ENCODE measurements at regions not wholly inside any gene's neighbourhood (a gene's known extent, or its start where the extent isn't known, plus 50 kb on each side); places are given as distances from the start of the nearest gene placed in this dataset.
"Not testable (repeated sequence)": the region's sequence is repeated elsewhere in the genome, so short reads cannot be mapped to it uniquely, and the experiment has no call there.

DNA sequence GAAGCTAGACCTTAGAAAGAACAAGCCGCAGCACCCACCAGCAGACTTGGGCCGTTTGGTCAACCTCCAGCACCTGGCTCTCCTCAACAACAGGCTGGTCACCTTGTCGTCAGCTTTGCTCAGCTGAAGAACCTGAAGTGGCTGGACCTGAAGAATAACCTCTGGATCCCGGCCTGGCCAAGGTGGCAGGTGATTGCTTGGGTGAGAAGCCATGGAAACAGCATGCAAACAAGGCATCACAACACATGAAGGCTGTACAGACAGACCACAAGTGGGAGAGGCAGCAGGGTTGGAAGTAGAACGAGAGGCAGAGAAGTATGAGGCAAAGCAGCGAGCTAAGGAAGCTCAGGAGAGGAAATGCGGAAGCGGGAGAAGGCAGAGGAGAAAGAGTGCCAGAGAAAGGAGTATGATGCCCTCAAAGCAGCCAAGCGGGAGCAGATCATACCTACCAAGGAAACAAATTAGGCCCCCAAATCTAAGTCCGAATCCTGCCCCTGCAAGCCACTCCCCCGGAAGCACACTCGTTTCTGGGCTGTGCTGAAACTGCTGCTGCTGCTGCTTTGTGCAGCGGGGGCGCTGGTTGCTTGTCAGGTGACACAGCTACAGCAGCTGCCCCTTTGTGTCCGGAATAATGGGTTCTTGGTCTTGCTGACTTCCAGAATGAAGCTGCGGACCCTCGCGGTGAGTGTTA is 121.6 kb upstream of the LGSN start:
- DNase-seq = no peak

DNA sequence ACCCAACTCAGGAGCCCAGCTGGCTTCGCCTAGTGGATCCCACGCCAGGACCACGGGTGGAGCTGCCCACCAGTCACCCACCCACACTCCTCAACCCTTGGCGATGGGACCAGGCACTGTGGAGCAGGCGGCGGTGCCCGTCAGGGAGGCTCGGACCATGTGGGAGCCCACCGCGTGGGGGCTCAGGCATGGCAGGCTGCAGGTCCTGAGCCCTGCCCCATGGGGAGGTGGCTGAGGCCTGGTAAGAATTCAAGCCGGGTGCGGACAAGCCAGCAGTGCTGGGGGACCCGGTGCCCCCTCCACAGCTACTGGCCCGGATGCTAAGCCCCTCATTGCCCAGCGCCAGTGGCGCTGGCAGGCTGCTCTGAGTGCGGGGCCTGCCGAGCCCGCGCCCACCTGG is 123.1 kb upstream of the LGSN start:
- DNase-seq = no peak

DNA sequence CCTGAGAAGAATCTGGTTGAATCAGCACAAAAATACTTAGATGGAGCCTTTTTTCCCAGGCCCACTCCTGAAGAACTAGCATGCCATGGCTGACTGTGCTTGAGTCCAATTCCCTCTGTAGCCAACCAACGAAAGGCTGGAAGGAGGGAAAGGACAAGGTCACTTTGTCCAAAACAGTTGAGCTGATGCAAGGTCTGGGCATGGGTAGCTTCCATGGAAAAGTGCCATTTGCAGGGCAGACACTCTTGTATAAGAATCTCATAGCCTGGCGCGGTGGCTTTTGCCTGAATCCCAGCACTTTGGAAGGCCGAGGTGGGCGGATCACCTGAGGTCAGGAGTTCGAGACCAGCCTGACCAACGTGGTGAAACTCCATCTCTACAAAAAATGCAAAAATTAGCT is 125.0 kb upstream of the LGSN start:
- DNase-seq = no peak

DNA sequence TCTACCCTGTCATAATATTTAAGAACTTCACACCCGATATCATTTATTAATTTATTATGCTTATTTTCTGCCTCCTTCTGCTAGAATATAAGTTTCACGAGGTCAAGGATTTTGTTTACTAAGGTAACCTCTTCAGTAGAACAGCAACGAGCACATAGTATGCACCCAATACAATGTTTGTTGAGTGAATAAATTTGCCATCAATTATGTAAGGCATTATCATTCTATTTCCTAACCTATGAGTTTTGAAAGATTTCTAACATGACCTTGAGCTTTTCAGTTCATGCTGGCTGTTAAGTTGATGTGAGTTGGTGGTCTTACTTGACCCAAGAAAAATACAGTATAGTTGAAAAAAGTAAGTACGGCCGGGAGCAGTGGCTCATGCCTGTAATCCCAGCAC is 125.9 kb upstream of the LOC128125822 start:
- DNase-seq = no peak

DNA sequence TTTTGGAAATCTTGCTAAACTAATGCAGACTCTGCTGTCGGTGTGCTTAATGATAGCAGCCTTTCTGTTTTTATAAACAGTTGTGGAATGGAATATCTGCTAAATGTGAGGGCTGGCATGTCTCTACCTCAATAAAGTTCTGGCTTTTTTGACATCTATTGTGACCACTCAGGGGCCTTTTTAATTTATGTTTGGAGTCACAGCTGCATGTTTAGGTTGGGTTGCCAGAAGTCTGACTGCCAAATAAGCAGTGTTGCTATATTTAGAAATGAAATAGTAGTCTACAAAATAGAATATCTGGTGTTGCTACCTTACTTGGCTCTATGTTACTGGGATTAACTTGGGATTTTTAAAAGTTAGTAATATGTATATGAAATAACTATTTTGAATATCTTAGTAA is 125.1 kb upstream of the LOC128125822 start:
- DNase-seq = no peak

DNA sequence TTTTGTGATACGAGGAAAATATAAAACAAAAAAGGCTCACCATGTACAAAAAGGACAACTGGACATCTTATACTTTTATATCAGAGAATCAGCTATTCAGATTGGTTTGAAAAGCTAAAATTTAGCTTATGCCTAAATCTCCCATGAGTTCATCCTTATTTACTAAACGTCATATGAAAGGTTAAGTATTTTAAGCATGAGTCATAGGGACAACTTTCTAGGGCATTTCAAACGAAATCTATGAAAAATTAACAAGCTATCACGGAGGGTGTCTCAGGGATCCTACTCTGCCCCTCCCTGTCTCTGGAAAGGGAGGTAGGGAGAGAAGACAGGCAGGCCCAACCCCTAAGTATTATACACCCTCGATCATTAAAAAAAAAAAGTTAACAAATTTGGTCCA is 124.1 kb upstream of the LOC128125822 start:
- DNase-seq = no peak

DNA sequence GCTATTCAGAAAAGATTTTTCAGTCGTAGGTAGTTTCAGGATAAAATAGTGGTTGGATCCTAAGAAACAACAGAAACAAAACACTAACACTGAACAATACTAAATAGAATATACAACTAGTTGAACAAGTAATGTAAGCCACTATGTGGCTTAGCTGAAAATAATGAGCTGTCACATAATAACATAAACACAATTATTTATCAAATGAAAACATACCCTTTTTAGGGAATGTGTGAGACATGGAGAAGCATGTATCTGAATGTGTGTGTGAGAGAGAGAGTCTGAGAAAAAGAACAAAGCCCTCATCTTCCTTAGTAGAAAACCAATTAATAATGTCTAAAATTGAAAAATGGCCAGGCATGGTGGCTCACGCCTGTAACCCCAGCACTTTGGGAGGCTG is 122.6 kb upstream of the LOC128125822 start:
- no peak for DNase-seq

DNA sequence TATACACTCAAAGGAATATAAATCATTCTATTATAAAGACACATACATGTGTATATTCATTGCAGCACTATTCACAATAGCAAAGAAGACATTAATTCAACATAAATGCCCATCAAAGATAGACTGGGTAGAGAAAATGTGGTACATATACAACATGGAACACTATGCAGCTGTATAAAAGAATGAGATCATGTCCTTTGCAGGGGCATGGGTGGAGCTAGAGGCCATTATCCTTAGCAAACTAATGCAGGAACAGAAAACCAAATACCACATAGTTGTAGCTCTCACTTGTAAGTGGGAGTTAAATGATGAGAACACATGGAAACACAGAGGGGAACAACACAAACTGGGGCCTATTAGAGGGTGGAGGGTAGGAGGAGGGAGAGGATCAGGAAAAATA is 121.0 kb upstream of the LOC128125822 start:
- no peak for DNase-seq

DNA sequence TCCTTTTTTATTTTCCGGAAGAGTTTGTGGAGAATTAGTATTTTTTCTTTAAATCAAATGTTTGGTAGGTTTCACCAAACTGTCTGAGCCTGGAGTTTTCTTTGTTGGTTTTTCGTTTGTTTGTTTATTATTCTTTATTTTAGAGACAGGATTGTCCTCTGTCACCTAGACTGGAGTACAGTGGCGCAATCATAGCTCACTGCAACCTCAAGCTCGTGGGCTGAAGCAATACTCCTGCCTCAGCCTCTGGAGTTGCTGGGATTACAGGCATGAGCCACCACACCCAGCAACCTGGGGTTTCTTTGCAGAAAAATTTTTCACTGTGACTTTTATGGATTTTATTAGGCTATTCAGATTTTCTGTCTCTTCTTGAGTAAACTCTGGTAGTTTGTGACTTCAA is 120.2 kb upstream of the LOC128125822 start:
- no peak for DNase-seq

DNA sequence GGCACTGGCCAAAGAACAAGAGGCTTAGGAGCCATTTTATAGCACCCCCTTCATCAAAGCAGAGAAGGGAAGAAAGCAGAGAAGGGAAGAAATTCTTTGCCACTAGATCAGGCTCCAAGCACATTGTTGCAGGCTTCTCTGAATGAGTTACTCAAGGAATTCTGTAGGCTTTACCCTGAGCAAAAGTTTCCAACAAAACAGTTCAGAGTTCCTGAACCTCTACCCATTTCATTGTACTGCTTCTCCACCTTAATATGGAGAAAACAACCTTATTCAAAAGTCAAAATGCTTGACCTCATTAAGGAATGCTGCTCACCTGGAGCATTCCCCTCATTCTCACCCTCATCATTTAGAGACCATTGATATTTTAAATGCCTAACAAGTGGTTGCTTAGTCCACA is 115.5 kb upstream of the LOC128125822 start:
- no peak for DNase-seq

DNA sequence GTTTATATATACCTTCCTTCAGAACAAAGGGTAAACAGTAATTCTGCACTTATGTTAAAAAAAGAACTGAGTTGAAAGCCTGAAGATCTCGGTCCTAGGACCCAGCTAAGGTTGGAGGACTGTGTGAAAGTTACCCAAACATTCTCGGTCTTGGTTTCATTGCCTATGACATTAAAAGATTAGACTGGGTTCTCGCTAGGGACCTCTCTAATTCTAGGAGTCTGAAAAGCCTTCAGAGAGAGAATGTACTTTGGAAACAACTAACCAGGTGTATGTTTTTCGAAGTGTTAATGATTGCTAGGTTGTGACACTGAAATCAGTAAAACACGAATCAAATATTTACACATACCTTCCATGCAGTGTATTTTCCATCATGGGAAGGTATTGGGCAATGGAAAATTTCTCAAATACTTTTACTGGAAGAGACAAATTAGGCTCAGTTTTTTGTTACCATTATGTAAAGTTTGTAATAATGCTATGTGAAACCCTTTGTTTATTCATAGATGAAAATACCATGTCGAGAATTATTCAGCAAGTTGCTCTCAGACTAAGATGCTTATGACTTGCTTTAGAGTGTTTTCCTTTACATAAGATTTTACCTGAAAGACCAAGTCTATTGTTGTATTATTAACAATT is 113.7 kb upstream of the LOC128125822 start:
- DNase-seq = no peak

DNA sequence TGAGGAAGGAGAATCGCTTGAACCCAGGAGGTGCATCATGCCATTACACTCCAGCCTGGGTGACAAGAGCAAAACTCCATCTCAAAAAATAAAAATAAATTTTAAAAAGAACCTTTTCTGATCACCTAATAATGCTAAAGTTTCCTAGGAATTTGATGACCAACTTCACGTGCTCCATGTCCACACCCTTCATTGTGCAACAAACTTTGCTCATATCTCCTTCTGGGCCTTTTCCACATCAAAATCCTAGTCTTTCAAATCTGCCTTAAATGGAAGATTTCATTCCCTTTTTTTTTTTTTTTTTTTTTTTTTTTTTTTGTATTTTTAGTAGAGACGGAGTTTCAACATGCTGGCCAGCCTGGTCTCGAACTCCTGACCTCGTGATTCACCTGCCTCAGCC is 112.5 kb upstream of the LOC128125822 start:
- DNase-seq = no peak

DNA sequence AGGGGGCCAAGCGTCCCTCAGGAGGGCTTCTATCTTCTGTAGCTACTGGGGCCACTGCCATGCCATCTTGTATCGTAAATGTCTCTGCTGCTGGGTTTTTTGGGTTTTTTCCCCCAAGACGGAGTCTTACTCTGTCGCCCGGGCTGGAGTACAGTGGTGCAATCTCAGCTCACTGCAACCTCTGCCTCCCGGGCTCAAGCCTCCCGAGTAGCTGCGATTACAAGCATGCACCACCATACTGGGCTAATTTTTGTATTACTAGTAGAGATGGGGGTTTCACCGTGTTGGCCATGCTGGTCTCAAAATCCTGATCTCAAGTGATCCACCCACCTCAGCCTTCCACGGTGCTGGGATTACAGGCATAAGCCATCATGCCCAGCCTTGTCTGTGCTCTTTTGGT is 111.3 kb upstream of the LOC128125822 start:
- no peak for DNase-seq

DNA sequence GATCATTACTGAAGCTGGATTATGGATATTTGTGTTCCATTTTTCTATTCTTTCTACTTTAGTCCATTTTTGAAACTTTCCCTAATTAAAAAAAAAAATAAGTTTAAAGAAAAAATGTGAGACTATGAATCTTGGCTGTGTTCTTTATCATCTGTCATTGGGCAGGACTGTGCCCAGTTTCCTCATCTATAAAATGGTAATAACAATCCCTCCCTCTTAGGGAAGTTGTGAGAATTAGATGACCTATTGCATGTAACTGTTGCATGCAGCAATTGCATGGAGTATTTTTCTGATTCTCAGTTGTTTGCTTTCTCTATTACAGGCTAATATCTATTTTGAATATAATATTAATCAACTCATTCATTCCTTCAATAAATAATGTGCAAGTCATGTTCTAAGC is 108.2 kb upstream of the LOC128125822 start:
- no peak for DNase-seq

DNA sequence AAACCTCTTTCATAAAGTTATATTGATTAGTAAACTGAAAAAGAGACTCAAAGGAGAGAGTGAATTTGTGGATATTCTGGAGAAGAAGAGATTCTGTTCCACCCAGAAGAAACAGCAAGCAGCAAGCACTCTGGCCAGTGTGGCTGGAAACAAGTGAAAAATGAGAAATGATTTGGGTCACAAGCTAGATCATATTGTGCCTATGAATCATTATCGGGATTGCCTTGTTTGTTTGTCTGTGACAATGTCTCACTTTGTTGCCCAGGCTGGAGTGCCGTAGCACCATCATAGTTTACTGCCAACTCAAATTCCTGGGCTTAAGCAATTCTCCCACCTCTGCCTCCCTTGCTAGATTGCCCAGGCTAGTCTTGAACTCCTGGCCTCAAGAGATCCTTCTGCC is 106.5 kb upstream of the LOC128125822 start:
- DNase-seq = no peak

DNA sequence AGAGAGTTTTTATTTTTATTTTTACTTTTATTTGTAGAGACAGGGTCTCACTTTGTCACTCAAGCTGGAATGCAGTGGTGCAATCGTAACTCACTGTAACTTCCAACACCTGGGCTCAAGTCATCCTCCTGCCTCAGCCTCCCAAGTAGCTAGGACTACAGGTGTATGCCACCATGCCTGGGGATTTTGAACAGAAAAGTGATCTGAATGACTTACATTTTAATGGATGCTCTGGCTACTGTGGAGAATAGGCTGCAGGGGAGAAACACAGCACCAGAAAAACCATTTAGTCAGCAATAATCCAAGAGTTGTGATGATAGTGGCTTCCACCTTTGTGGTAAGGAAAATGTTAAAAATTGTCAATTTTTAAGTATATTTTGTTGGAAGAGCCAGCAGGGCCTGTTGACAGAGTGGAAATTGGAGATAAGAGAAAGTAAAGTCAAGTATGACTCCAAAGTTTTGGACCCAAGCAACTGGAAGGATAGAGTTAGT is 106.0 kb upstream of the LOC128125822 start:
- DNase-seq = no peak

DNA sequence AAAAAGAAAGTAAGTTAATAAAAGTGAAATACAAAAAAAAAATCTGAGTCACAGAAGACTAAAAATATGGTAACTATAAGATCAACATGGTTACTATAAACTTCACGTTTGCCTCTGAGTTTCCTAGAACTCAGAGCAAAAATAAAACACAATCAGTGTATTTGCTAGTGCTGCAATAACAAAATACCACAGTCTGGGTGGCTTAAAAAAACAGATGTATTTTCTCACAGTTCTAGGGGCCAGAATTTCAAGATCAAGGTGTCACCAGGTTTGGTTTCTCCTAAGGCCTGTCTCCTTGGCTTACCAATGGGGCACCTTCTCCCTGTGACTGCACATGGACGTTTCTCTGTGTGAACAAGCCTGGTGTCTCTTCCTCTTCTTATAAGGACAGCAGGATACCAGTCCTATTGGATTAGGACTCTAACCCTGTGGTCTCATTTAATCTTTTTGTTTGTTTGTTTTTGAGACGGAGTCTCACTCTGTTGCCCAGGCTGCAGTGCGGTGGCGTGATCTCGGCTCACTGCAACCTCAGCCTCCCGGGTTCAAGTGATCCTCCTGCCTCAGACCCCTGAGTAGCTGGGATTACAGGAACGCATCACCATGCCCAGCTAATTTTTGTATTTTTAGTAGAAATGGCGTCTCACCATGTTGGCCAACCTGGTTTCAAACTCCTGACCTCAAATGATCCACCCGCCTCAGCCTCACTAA is 104.9 kb upstream of the LOC128125822 start:
- no peak for DNase-seq

DNA sequence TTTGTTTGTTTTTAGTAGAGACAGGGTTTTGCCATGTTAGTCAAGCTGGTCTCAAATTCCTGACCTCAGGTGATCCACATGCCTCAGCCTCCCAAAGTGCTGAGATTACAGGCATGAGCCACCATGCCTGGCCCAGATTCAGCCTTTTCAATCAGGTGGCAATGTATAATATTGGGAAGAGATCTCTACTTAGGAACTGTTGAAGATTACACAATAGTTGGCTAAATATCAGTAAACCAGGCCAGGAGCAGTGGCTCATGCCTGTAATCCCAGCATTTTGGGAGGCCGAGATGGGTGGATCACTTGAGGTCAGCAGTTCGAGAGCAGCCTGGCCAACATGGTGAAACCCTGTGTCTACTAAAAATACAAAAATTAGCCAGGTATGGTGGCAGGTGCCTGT is 101.1 kb upstream of the LOC128125822 start:
- DNase-seq = not testable (repeated sequence)

DNA sequence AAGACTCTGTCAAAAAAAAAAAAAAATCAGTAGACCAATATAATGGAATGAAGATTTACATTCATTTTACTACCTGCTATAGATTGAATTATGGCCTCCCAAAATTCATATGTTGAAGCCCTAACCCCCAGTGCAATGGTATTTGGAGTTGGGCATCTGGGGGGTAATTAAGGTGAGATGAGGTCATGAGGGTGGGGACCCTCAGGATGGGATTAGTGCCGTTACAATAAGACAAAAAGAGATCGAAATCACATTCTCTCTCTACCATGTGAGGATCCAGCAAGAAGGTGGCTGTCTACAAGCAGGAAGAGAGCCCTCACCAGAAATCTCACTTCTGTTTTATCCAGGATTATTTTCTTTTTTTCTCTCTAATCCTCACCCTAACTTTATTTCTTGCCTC is 100.6 kb upstream of the LOC128125822 start:
- no peak for DNase-seq

DNA sequence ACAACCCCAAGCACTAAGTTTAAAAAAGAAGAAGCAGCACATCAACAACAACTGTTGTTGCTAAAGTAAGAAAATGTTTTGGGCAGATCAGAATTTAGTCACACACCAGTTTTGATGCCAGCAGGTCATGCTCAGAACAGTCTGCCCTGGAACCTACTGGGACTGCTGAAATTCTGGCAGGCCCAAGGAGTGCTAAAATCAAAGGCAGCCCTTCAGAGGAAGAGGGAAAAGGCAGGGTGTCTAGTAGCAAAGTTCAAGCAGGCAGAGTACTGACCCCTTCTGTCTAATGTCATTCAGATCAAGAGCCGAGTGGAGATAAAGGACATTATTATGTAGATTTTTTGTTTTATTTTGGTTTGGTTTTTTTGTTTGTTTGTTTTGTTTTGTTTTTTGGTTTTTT is 96.6 kb upstream of the LOC128125822 start:
- no peak for DNase-seq

DNA sequence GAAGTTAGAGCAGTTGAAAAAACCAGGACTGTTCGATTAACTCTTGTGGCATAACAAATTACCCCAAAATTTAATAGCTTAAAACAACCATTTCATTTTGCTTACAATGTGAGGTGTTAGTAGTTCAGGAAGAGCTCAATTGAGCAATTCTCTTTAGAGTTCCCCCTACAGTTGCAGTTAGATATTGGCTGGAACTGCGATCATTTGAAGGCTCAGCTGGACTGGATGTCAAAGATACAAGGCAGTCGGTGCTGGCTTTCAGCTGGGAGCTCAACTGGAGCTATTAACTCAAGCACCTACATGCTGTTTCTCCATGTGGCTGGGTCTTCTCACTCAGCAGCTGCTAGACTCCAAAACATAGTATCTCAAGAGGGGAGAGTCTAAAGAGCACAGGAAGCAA is 96.0 kb upstream of the LOC128125822 start:
- no peak for DNase-seq

DNA sequence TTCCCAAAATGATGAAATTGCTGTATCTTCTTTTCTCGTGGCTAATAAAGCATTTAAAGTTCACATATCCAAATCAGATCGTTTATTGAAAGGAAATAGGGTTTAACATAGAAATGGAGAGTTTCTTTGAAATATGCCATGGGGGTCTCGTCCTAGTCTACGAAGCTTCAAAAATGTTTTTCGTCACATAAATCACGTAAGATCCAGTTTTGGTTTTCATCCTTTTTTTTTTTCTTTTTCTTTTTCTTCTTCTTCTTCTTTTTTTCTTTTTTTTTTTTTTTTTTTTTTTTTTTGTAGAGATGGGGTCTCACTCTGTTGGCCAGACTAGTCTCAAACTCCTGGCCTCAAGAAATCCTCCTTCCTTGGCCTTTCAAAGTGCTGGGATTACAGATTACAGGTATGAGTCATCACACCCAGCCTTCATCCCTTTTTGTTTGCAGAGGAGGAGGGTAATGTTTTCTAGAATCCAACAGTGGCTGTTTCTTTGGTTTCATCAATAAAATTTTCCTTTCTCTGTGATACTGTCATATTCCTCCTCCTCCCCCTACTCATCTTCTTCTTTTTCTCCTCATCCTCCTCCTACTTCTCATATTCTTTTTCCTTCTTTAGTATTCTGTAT is 94.7 kb upstream of the LOC128125822 start:
- no peak for DNase-seq

DNA sequence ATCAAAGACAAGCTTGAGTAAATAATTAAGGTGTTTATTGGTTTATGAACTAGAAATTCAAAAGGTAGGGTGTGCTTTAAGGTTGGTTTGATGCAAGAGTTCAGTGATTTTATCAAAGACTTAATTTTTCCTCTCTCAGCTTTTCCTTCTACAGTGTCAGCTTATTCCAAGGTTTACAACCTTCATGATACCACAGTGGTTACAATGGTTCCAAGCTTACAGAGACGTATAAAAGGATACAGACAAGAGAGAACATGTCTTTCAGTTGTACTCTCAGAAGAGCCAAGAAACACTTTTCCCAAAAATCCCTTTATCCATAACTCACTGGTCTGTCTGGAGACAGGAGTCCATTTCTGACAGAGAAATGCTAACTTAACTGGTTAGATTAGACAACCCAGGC is 93.5 kb upstream of the LOC128125822 start:
- DNase-seq = no peak

DNA sequence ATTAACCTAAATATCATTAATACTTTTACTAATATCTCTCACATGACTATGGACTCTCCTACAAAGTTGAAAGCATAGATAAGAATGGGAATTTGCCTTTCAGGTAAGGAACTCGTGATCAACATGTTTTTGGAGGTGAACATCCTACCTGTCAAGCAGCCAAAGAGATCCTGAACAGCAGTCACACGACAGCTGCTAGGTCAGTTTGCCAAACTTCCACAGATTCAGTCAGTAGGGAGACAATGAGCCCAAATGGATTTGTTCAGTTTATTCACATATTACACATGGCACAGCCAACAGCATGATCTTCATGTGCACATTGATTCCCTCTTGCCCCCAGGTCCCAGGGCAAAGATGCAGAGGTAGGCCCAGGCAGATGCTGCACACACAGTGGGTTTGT is 86.1 kb upstream of the LOC128125822 start:
- no peak for DNase-seq
